DOHH2 (cell line): ENCODE measurements at regions not wholly inside any gene's neighbourhood (a gene's known extent, or its start where the extent isn't known, plus 50 kb on each side); places are given as distances from the start of the nearest gene placed in this dataset.
"Not testable (repeated sequence)": the region's sequence is repeated elsewhere in the genome, so short reads cannot be mapped to it uniquely, and the experiment has no call there.

Experiments
- H3F3A ChIP-seq: fragments of 200-600 bp; sonication (generic), shearing (Covaris generic); 2 replicates; pipeline ENCODE4 v1.6.0; 2016; ENCODE audit warnings: antibody characterized with exemption, mild to moderate bottlenecking; ENCODE audit not compliant: control insufficient read depth, insufficient read depth
- H3K27ac ChIP-seq: fragments of 200-600 bp; sonication (generic); 2 replicates; pipeline ENCODE4 v1.5.1; 2014; ENCODE audit warnings: low read depth, mild to moderate bottlenecking, low read length, moderate library complexity
- H3K27me3 ChIP-seq: fragments of 200-600 bp; sonication (generic); 2 replicates; pipeline ENCODE4 v1.6.1; 2014; ENCODE audit warnings: mild to moderate bottlenecking, low read length, mixed read lengths; ENCODE audit not compliant: control insufficient read depth
- H3K36me3 ChIP-seq: fragments of 200-600 bp; sonication (generic); 2 replicates; pipeline ENCODE4 v1.6.1; 2014; ENCODE audit warnings: mild to moderate bottlenecking, low read length, moderate library complexity, mixed read lengths; ENCODE audit not compliant: control insufficient read depth
- H3K4me1 ChIP-seq: fragments of 200-600 bp; sonication (generic); 2 replicates; pipeline ENCODE4 v1.6.1; 2014; ENCODE audit warnings: mild to moderate bottlenecking, low read length, mixed read lengths; ENCODE audit not compliant: control insufficient read depth
- H3K4me2 ChIP-seq: fragments of 200-600 bp; sonication (generic); 2 replicates; pipeline ENCODE4 v1.6.0; 2014; ENCODE audit warnings: mild to moderate bottlenecking, low read length, moderate library complexity
- H3K4me3 ChIP-seq: fragments of 200-600 bp; sonication (generic); 2 replicates; pipeline ENCODE4 v1.5.1; 2014; ENCODE audit warnings: mild to moderate bottlenecking, low read length, mixed read lengths
- H3K79me2 ChIP-seq: fragments of 200-600 bp; sonication (generic); 2 replicates; pipeline ENCODE4 v1.6.1; 2014; ENCODE audit warnings: mild to moderate bottlenecking, low read length, mixed read lengths; ENCODE audit not compliant: control insufficient read depth
- H3K9me2 ChIP-seq: fragments of 200-600 bp; sonication (generic); replicated peaks from 2 replicates; pipeline ENCODE4 v1.6.1; 2014; ENCODE audit warnings: mild to moderate bottlenecking, low read length, mixed read lengths; ENCODE audit not compliant: control insufficient read depth
- H3K9me3 ChIP-seq: fragments of 200-600 bp; sonication (generic); 2 replicates; pipeline ENCODE4 v1.6.1; 2014; ENCODE audit warnings: antibody characterized with exemption, low read length, mixed read lengths; ENCODE audit not compliant: control insufficient read depth, insufficient read depth
- H4K20me1 ChIP-seq: fragments of 200-600 bp; sonication (generic); 2 replicates; pipeline ENCODE4 v1.6.0; 2014; ENCODE audit warnings: low read depth, mild to moderate bottlenecking, antibody characterized with exemption, low read length, moderate library complexity; ENCODE audit not compliant: control insufficient read depth, insufficient read depth
- EZH2phosphoT487 ChIP-seq: fragments of 200-600 bp; sonication (generic); IDR thresholded peaks from 2 replicates; pipeline ENCODE4 v1.6.1; 2017; ENCODE audit warnings: borderline replicate concordance, mild to moderate bottlenecking, antibody characterized with exemption, low read length, moderate library complexity, mixed read lengths
- TF ChIP-seq, protein P1 (sequence below): fragments of 200-600 bp; sonication (generic); IDR thresholded peaks from one replicate; pipeline ENCODE4 v1.5.1; 2014; ENCODE audit warnings: antibody characterized with exemption, mild to moderate bottlenecking, low read depth, low read length; ENCODE audit not compliant: poor library complexity, severe bottlenecking

GRCh38 chr2:89781962-89782361, 1090.5 kb downstream of the RPIA start:
- H3K9me2 ChIP-seq = no peaks in the 10 kb centered on the region
- peaks cover 91% of the 10 kb centered on the region for H3K9me3 ChIP-seq
- no peaks in the 10 kb centered on the region for H3K36me3 ChIP-seq
- H3K79me2 ChIP-seq = no peaks in the 10 kb centered on the region
- no peak for TF ChIP-seq EZH2phosphoT487
- TF ChIP-seq, protein P1, sequence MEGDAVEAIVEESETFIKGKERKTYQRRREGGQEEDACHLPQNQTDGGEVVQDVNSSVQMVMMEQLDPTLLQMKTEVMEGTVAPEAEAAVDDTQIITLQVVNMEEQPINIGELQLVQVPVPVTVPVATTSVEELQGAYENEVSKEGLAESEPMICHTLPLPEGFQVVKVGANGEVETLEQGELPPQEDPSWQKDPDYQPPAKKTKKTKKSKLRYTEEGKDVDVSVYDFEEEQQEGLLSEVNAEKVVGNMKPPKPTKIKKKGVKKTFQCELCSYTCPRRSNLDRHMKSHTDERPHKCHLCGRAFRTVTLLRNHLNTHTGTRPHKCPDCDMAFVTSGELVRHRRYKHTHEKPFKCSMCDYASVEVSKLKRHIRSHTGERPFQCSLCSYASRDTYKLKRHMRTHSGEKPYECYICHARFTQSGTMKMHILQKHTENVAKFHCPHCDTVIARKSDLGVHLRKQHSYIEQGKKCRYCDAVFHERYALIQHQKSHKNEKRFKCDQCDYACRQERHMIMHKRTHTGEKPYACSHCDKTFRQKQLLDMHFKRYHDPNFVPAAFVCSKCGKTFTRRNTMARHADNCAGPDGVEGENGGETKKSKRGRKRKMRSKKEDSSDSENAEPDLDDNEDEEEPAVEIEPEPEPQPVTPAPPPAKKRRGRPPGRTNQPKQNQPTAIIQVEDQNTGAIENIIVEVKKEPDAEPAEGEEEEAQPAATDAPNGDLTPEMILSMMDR = no peak
- H4K20me1 ChIP-seq = no peaks in the 10 kb centered on the region
- no peak overlapping the region for H3K4me2 ChIP-seq
- no peak overlapping the region for H3K27ac ChIP-seq
- no peak overlapping the region for H3K4me3 ChIP-seq
- no peaks in the 10 kb centered on the region for H3K27me3 ChIP-seq
- no peaks in the 10 kb centered on the region for H3F3A ChIP-seq
- no peaks in the 10 kb centered on the region for H3K4me1 ChIP-seq

GRCh38 chr2:89784960-89785359, 1093.5 kb downstream of the RPIA start:
- H3K4me2 ChIP-seq = no peak overlapping the region
- H3K4me3 ChIP-seq = no peak overlapping the region
- no peaks in the 10 kb centered on the region for H3K27me3 ChIP-seq
- peaks cover 87% of the 10 kb centered on the region for H3K9me3 ChIP-seq
- no peaks in the 10 kb centered on the region for H3F3A ChIP-seq
- H3K9me2 ChIP-seq = no peaks in the 10 kb centered on the region
- H4K20me1 ChIP-seq = no peaks in the 10 kb centered on the region
- no peaks in the 10 kb centered on the region for H3K36me3 ChIP-seq
- H3K79me2 ChIP-seq = no peaks in the 10 kb centered on the region
- no peaks in the 10 kb centered on the region for H3K4me1 ChIP-seq
- no peak overlapping the region for H3K27ac ChIP-seq
- TF ChIP-seq, protein P1 = no peak
- TF ChIP-seq EZH2phosphoT487 = no peak

GRCh38 chr2:89785528-89785927, 1094.1 kb downstream of the RPIA start:
- H3K4me1 ChIP-seq, H3K9me2 ChIP-seq, H4K20me1 ChIP-seq, H3K27me3 ChIP-seq, H3F3A ChIP-seq, H3K36me3 ChIP-seq, H3K27ac ChIP-seq, H3K4me3 ChIP-seq, H3K4me2 ChIP-seq, H3K79me2 ChIP-seq: not testable (repeated sequence)
- H3K9me3 ChIP-seq = peaks cover 87% of the 10 kb centered on the region

- H3K27ac ChIP-seq, H3K4me3 ChIP-seq, H3K4me2 ChIP-seq, H3F3A ChIP-seq, H3K9me2 ChIP-seq, H3K4me1 ChIP-seq, H3K27me3 ChIP-seq, H3K36me3 ChIP-seq, H4K20me1 ChIP-seq, H3K79me2 ChIP-seq: not testable (repeated sequence)
- peaks cover 84% of the 10 kb centered on the region for H3K9me3 ChIP-seq
Measured at GRCh38 chr2:89786642-89787041, 1095.2 kb downstream of the RPIA start.

- H3K9me2 ChIP-seq, H3K4me1 ChIP-seq, H3K36me3 ChIP-seq, H4K20me1 ChIP-seq, H3F3A ChIP-seq, H3K79me2 ChIP-seq, H3K27me3 ChIP-seq, H3K27ac ChIP-seq, H3K4me3 ChIP-seq, H3K4me2 ChIP-seq: not testable (repeated sequence)
- peaks cover 69% of the 10 kb centered on the region for H3K9me3 ChIP-seq
Measured at GRCh38 chr2:89795530-89795929, 1104.1 kb downstream of the RPIA start.
